DOHH2 (cell line): ENCODE measurements at regions not wholly inside any gene's neighbourhood (a gene's known extent, or its start where the extent isn't known, plus 50 kb on each side); places are given as distances from the start of the nearest gene placed in this dataset.

ENCODE experiments used
- H3F3A ChIP-seq: fragments of 200-600 bp; sonication (generic), shearing (Covaris generic); 2 replicates; pipeline ENCODE4 v1.6.0; 2016; ENCODE audit warnings: antibody characterized with exemption, mild to moderate bottlenecking; ENCODE audit not compliant: control insufficient read depth, insufficient read depth
- H3K27ac ChIP-seq: fragments of 200-600 bp; sonication (generic); 2 replicates; pipeline ENCODE4 v1.5.1; 2014; ENCODE audit warnings: low read depth, mild to moderate bottlenecking, low read length, moderate library complexity
- H3K27me3 ChIP-seq: fragments of 200-600 bp; sonication (generic); 2 replicates; pipeline ENCODE4 v1.6.1; 2014; ENCODE audit warnings: mild to moderate bottlenecking, low read length, mixed read lengths; ENCODE audit not compliant: control insufficient read depth
- H3K36me3 ChIP-seq: fragments of 200-600 bp; sonication (generic); 2 replicates; pipeline ENCODE4 v1.6.1; 2014; ENCODE audit warnings: mild to moderate bottlenecking, low read length, moderate library complexity, mixed read lengths; ENCODE audit not compliant: control insufficient read depth
- H3K4me1 ChIP-seq: fragments of 200-600 bp; sonication (generic); 2 replicates; pipeline ENCODE4 v1.6.1; 2014; ENCODE audit warnings: mild to moderate bottlenecking, low read length, mixed read lengths; ENCODE audit not compliant: control insufficient read depth
- H3K4me2 ChIP-seq: fragments of 200-600 bp; sonication (generic); 2 replicates; pipeline ENCODE4 v1.6.0; 2014; ENCODE audit warnings: mild to moderate bottlenecking, low read length, moderate library complexity
- H3K4me3 ChIP-seq: fragments of 200-600 bp; sonication (generic); 2 replicates; pipeline ENCODE4 v1.5.1; 2014; ENCODE audit warnings: mild to moderate bottlenecking, low read length, mixed read lengths
- H3K79me2 ChIP-seq: fragments of 200-600 bp; sonication (generic); 2 replicates; pipeline ENCODE4 v1.6.1; 2014; ENCODE audit warnings: mild to moderate bottlenecking, low read length, mixed read lengths; ENCODE audit not compliant: control insufficient read depth
- H3K9me2 ChIP-seq: fragments of 200-600 bp; sonication (generic); replicated peaks from 2 replicates; pipeline ENCODE4 v1.6.1; 2014; ENCODE audit warnings: mild to moderate bottlenecking, low read length, mixed read lengths; ENCODE audit not compliant: control insufficient read depth
- H3K9me3 ChIP-seq: fragments of 200-600 bp; sonication (generic); 2 replicates; pipeline ENCODE4 v1.6.1; 2014; ENCODE audit warnings: antibody characterized with exemption, low read length, mixed read lengths; ENCODE audit not compliant: control insufficient read depth, insufficient read depth
- H4K20me1 ChIP-seq: fragments of 200-600 bp; sonication (generic); 2 replicates; pipeline ENCODE4 v1.6.0; 2014; ENCODE audit warnings: low read depth, mild to moderate bottlenecking, antibody characterized with exemption, low read length, moderate library complexity; ENCODE audit not compliant: control insufficient read depth, insufficient read depth
- CTCF ChIP-seq: fragments of 200-600 bp; sonication (generic); IDR thresholded peaks from one replicate; pipeline ENCODE4 v1.5.1; 2014; ENCODE audit warnings: antibody characterized with exemption, mild to moderate bottlenecking, low read depth, low read length; ENCODE audit not compliant: poor library complexity, severe bottlenecking
- EZH2phosphoT487 ChIP-seq: fragments of 200-600 bp; sonication (generic); IDR thresholded peaks from 2 replicates; pipeline ENCODE4 v1.6.1; 2017; ENCODE audit warnings: borderline replicate concordance, mild to moderate bottlenecking, antibody characterized with exemption, low read length, moderate library complexity, mixed read lengths

DNA sequence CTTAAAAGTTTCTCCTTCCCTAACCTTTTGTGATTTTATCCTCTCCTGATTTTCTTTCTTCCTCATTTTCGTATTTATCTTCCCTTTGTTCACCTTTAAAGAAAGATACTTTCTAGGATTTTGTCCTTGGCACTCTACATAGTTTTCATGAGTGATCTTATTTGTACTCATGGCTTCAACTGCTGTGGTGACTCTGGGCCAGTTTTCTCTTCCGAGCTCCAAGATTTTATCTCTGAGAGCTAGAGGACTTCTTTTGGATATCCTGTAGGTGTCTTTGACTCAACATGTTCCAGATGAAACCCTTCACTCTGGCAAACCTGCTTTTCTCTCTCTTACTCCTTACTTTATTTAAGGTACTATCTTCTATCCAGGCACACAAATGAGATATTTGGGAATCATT lies 53.7 kb upstream of the MACF1 start:
- H3K4me3 ChIP-seq = no peak overlapping the region
- H3F3A ChIP-seq = no peaks in the 10 kb centered on the region
- H3K79me2 ChIP-seq = no peaks in the 10 kb centered on the region
- H3K4me1 ChIP-seq = no peaks in the 10 kb centered on the region
- no peak overlapping the region for H3K4me2 ChIP-seq
- H3K9me3 ChIP-seq = no peaks in the 10 kb centered on the region
- peaks cover 48% of the 10 kb centered on the region for H3K27me3 ChIP-seq
- TF ChIP-seq EZH2phosphoT487 (no peak), CTCF (no peak)
- H3K27ac ChIP-seq = no peak overlapping the region
- H4K20me1 ChIP-seq = no peaks in the 10 kb centered on the region
- no peaks in the 10 kb centered on the region for H3K36me3 ChIP-seq
- H3K9me2 ChIP-seq = no peaks in the 10 kb centered on the region

DNA sequence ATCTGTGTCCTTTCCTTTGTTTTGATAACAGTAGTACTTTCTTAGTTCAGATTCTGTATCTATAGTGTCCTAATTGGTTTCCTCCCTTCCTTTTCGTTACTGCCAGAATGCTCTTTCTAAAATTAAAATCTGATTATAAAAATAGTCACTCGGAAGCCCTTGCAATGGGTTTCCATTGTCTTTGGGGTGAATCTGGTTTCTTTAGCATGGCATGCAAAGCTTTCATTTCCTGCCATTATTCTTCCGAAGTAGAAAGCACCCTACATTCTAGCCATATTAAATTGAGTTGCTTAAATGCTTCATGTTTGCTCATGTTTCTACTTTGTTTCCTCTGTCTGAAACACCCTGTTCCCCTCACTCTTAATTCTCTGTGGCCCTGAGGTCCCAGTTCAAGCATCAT lies 53.2 kb upstream of the MACF1 start:
- Histone ChIP-seq H4K20me1 (no peaks in the 10 kb centered on the region), H3K9me2 (no peaks in the 10 kb centered on the region), H3K79me2 (no peaks in the 10 kb centered on the region), H3K27me3 (peaks cover 47% of the 10 kb centered on the region), H3F3A (no peaks in the 10 kb centered on the region), H3K27ac (no peak overlapping the region), H3K36me3 (no peaks in the 10 kb centered on the region), H3K4me3 (no peak overlapping the region), H3K4me1 (no peaks in the 10 kb centered on the region), H3K4me2 (no peak overlapping the region), H3K9me3 (no peaks in the 10 kb centered on the region)
- no peak for TF ChIP-seq EZH2phosphoT487

DNA sequence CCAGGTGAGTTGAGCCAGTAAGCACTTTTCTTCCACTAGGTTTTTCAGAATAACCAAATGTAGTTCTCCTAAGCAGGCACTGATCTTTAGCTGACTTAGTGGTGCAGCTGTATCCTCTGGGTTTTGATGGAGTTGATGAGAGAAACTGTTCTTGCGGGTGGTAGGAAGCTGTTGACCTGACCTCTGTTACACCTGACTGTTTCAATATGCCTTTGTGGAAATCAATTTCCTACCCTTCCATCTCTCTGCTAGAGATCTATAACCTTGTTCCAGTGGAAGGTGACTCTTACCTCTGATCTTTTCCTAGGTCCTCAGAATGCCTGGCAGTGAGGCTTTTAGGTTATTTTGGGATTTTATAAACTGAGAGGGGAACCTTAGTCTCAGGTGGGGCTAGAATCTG lies 51.6 kb upstream of the MACF1 start:
- no peak overlapping the region for H3K4me2 ChIP-seq
- TF ChIP-seq CTCF = no peak
- no peak for TF ChIP-seq EZH2phosphoT487
- H3K4me1 ChIP-seq = no peaks in the 10 kb centered on the region
- no peaks in the 10 kb centered on the region for H4K20me1 ChIP-seq
- H3K27ac ChIP-seq = no peak overlapping the region
- H3K36me3 ChIP-seq = no peaks in the 10 kb centered on the region
- no peak overlapping the region for H3K4me3 ChIP-seq
- H3K27me3 ChIP-seq = peaks cover 45% of the 10 kb centered on the region
- H3K9me3 ChIP-seq = no peaks in the 10 kb centered on the region
- H3K79me2 ChIP-seq = no peaks in the 10 kb centered on the region
- no peaks in the 10 kb centered on the region for H3F3A ChIP-seq
- H3K9me2 ChIP-seq = no peaks in the 10 kb centered on the region

GRCh38 chr1:39153684-39154083 lies 50.8 kb upstream of the MACF1 start:
- no peaks in the 10 kb centered on the region for H3K4me1 ChIP-seq
- no peaks in the 10 kb centered on the region for H3K79me2 ChIP-seq
- no peaks in the 10 kb centered on the region for H3K9me2 ChIP-seq
- H3K27ac ChIP-seq = no peak overlapping the region
- H3K9me3 ChIP-seq = no peaks in the 10 kb centered on the region
- H3K4me2 ChIP-seq = no peak overlapping the region
- H4K20me1 ChIP-seq = no peaks in the 10 kb centered on the region
- H3F3A ChIP-seq = no peaks in the 10 kb centered on the region
- no peak for TF ChIP-seq EZH2phosphoT487
- TF ChIP-seq CTCF = no peak
- H3K4me3 ChIP-seq = no peak overlapping the region
- H3K36me3 ChIP-seq = no peaks in the 10 kb centered on the region
- peaks cover 48% of the 10 kb centered on the region for H3K27me3 ChIP-seq
